GM19043 (cell line): ENCODE measurements at regions not wholly inside any gene's neighbourhood (a gene's known extent, or its start where the extent isn't known, plus 50 kb on each side); places are given as distances from the start of the nearest gene placed in this dataset.

Source experiments
- ATAC-seq: cut with Tn5 transposase; IDR thresholded peaks from one replicate; pipeline ENCODE4 v1.9.1; 2021; ENCODE audit warnings: low read depth; ENCODE audit not compliant: unreplicated experiment

GRCh38 chr2:134770702-134771101 lies 51.9 kb upstream of the TMEM163 start:
- no peak for ATAC-seq

GRCh38 chr2:134771313-134771801 lies 52.6 kb upstream of the TMEM163 start:
- ATAC-seq = no peak

- no peak for ATAC-seq
Observed at GRCh38 chr2:134772493-134773169, 53.8 kb upstream of the TMEM163 start.

- ATAC-seq = no peak
Observed at GRCh38 chr2:134773335-134773734, 54.5 kb upstream of the TMEM163 start.

GRCh38 chr2:134773759-134774742 lies 55.3 kb upstream of the TMEM163 start:
- no peak for ATAC-seq

GRCh38 chr2:134774786-134775641 lies 56.2 kb upstream of the TMEM163 start:
- no peak for ATAC-seq

- no peak for ATAC-seq
Observed at GRCh38 chr2:134776836-134777235, 58.0 kb upstream of the TMEM163 start.

GRCh38 chr2:134777593-134777992 lies 58.8 kb upstream of the TMEM163 start:
- ATAC-seq = no peak

GRCh38 chr2:134778372-134778771 lies 59.6 kb upstream of the TMEM163 start:
- ATAC-seq = no peak

- ATAC-seq = no peak
Observed at GRCh38 chr2:134780972-134781371, 57.4 kb upstream of the ACMSD start.

GRCh38 chr2:134782107-134782506 lies 56.3 kb upstream of the ACMSD start:
- ATAC-seq = no peak

- peak; percentile 68 for ATAC-seq
Observed at GRCh38 chr2:134782792-134783191, 55.6 kb upstream of the ACMSD start.

GRCh38 chr2:134783912-134784311 lies 54.5 kb upstream of the ACMSD start:
- ATAC-seq = no peak

GRCh38 chr2:134785659-134786430 lies 52.6 kb upstream of the ACMSD start:
- no peak for ATAC-seq

GRCh38 chr2:134788417-134788816 lies 50.0 kb upstream of the ACMSD start:
- no peak for ATAC-seq
